Rectal smooth muscle tissue (tissue), 1 donor: ENCODE measurements at regions not wholly inside any gene's neighbourhood (a gene's known extent, or its start where the extent isn't known, plus 50 kb on each side); places are given as distances from the start of the nearest gene placed in this dataset.

Experiments
- H3K27ac ChIP-seq: one replicate; pipeline ENCODE4 v1.7.0; 2013; ENCODE audit warnings: low read depth, low read length, inconsistent platforms
- H3K27me3 ChIP-seq: one replicate; pipeline ENCODE4 v1.7.0; 2013; ENCODE audit warnings: low read length; ENCODE audit not compliant: control insufficient read depth, insufficient read depth
- H3K36me3 ChIP-seq: one replicate; pipeline ENCODE4 v1.7.0; 2013; ENCODE audit warnings: low read length; ENCODE audit not compliant: control insufficient read depth, insufficient read depth
- H3K4me1 ChIP-seq: one replicate; pipeline ENCODE4 v1.7.0; 2013; ENCODE audit warnings: low read length; ENCODE audit not compliant: control insufficient read depth, insufficient read depth
- H3K4me3 ChIP-seq: one replicate; pipeline ENCODE4 v1.7.0; 2013; ENCODE audit warnings: low read length
- H3K9ac ChIP-seq: one replicate; pipeline ENCODE4 v1.7.0; 2013; ENCODE audit warnings: low read length

GRCh38 chr3:187986514-187986934 lies 167.4 kb upstream of the LPP start:
- H3K4me1 ChIP-seq: no peaks in the 10 kb centered on the region
- no peak overlapping the region for H3K9ac ChIP-seq
- H3K4me3 ChIP-seq: no peak overlapping the region
- H3K27me3 ChIP-seq: peaks cover 3% of the 10 kb centered on the region
- H3K27ac ChIP-seq: no peak overlapping the region
- no peaks in the 10 kb centered on the region for H3K36me3 ChIP-seq

- Histone ChIP-seq H3K9ac (no peak overlapping the region), H3K36me3 (no peaks in the 10 kb centered on the region), H3K4me3 (no peak overlapping the region), H3K27ac (no peak overlapping the region), H3K4me1 (no peaks in the 10 kb centered on the region), H3K27me3 (peaks cover 3% of the 10 kb centered on the region)
Observed at GRCh38 chr3:187987187-187987586, 166.8 kb upstream of the LPP start.

GRCh38 chr3:187987924-187988323 lies 166.0 kb upstream of the LPP start:
- no peaks in the 10 kb centered on the region for H3K4me1 ChIP-seq
- no peak overlapping the region for H3K27ac ChIP-seq
- no peaks in the 10 kb centered on the region for H3K36me3 ChIP-seq
- no peak overlapping the region for H3K4me3 ChIP-seq
- H3K27me3 ChIP-seq: peaks cover 3% of the 10 kb centered on the region
- H3K9ac ChIP-seq: no peak overlapping the region

GRCh38 chr3:187989575-187990153 lies 164.3 kb upstream of the LPP start:
- Histone ChIP-seq H3K4me1 (no peaks in the 10 kb centered on the region), H3K4me3 (no peak overlapping the region), H3K27me3 (peaks cover 3% of the 10 kb centered on the region), H3K36me3 (no peaks in the 10 kb centered on the region), H3K27ac (no peak overlapping the region), H3K9ac (no peak overlapping the region)

GRCh38 chr3:187992609-187993008 lies 161.3 kb upstream of the LPP start:
- Histone ChIP-seq H3K36me3 (no peaks in the 10 kb centered on the region), H3K9ac (no peak overlapping the region), H3K27me3 (peaks cover 3% of the 10 kb centered on the region), H3K4me1 (no peaks in the 10 kb centered on the region), H3K27ac (no peak overlapping the region), H3K4me3 (no peak overlapping the region)

GRCh38 chr3:187994221-187995042 lies 159.5 kb upstream of the LPP start:
- H3K9ac ChIP-seq: no peak overlapping the region
- H3K4me1 ChIP-seq: no peaks in the 10 kb centered on the region
- no peak overlapping the region for H3K27ac ChIP-seq
- H3K27me3 ChIP-seq: peaks cover 3% of the 10 kb centered on the region
- no peaks in the 10 kb centered on the region for H3K36me3 ChIP-seq
- no peak overlapping the region for H3K4me3 ChIP-seq

DNA sequence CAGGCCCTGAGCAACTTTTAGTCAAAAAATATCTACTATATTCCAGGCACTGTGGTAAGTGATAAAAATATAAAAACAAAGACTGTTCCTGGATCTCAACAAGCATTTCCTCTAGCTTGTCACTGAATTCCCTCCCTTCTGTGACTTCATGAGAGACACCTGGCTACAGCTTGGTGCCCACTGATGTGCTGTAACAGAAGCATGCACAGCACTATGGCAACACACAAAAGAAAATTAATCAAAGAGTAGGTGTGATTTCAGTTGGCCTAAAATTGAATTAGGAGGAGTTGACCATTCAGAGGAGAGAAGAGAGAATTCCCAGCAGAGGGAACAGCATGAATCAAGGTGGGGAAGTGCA lies 158.9 kb upstream of the LPP start:
- H3K36me3 ChIP-seq: no peaks in the 10 kb centered on the region
- no peaks in the 10 kb centered on the region for H3K4me1 ChIP-seq
- peaks cover 3% of the 10 kb centered on the region for H3K27me3 ChIP-seq
- H3K9ac ChIP-seq: no peak overlapping the region
- no peak overlapping the region for H3K27ac ChIP-seq
- H3K4me3 ChIP-seq: no peak overlapping the region

DNA sequence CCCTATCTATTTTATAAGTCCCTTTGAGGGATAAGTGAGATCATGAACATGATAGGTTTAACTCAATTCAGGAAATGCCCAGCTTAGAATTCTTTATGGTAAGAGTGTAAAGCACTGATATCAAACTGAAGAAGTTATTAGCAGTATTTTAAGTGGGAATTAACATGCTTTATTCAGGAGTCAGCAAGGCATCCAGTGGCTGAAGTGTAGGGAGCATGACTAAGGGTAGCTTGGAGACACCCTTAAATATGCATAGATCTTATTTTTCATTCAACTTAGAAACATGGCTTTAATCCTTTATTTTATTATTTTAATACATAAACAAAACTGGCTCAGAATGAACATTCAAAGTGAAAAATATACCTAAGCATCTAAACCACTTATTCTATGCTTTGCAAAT lies 158.3 kb upstream of the LPP start:
- no peak overlapping the region for H3K4me3 ChIP-seq
- no peaks in the 10 kb centered on the region for H3K36me3 ChIP-seq
- H3K4me1 ChIP-seq: no peaks in the 10 kb centered on the region
- no peak overlapping the region for H3K27ac ChIP-seq
- no peak overlapping the region for H3K9ac ChIP-seq
- peaks cover 3% of the 10 kb centered on the region for H3K27me3 ChIP-seq

DNA sequence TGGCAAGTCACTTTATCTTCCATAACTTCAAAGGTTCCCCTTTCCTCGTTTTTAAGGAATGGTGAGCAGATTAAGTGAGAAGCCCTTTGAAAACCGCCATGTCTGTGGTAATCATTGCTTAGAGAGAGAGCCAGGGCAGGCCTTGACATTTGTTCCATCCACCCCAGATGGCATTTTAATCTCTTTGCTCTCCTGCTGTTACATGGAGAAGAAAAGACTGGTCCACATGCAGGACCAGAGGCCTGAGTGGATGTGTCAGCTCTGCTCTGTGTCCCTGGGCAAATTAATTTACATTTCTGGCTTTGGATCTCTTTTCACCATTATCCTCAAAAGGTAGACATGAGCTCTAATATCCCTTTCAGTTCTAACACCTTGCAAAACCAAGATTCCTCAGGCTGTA lies 157.3 kb upstream of the LPP start:
- no peak overlapping the region for H3K27ac ChIP-seq
- no peak overlapping the region for H3K4me3 ChIP-seq
- H3K9ac ChIP-seq: no peak overlapping the region
- H3K36me3 ChIP-seq: no peaks in the 10 kb centered on the region
- H3K4me1 ChIP-seq: no peaks in the 10 kb centered on the region
- H3K27me3 ChIP-seq: no peaks in the 10 kb centered on the region

GRCh38 chr3:187997490-187997889 lies 156.5 kb upstream of the LPP start:
- H3K9ac ChIP-seq: no peak overlapping the region
- H3K27me3 ChIP-seq: no peaks in the 10 kb centered on the region
- H3K36me3 ChIP-seq: no peaks in the 10 kb centered on the region
- no peak overlapping the region for H3K27ac ChIP-seq
- H3K4me1 ChIP-seq: no peaks in the 10 kb centered on the region
- no peak overlapping the region for H3K4me3 ChIP-seq

DNA sequence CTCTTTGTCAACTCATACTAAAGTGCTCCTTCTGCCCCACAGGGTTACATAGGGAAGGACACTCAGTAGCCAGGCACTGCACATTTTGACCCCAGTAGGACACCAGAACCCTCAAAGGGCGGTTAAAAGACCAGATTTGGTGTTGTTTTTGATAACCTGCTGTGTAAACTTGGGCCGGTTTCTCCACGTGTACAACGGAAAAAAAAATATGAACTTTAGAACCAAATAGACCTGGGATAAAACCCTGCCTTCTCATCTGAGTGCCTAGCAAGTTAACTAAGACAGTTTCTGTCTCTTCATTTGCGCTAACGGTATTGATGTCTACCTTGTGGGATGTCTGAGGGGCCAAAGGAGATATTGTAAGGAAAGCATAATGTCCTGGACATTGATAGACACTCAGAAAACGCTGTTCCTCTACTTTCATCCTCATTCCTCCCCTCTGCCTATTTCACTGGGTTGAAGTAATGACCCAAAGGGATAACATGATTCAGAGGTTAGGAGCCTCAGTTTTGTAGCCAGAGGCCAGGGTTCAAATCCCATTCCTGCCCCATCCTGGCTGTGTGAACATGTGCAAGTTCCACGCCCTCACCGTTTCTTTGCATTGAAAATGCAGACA lies 155.9 kb upstream of the LPP start:
- no peak overlapping the region for H3K4me3 ChIP-seq
- H3K9ac ChIP-seq: no peak overlapping the region
- H3K36me3 ChIP-seq: no peaks in the 10 kb centered on the region
- no peak overlapping the region for H3K27ac ChIP-seq
- no peaks in the 10 kb centered on the region for H3K4me1 ChIP-seq
- H3K27me3 ChIP-seq: no peaks in the 10 kb centered on the region

DNA sequence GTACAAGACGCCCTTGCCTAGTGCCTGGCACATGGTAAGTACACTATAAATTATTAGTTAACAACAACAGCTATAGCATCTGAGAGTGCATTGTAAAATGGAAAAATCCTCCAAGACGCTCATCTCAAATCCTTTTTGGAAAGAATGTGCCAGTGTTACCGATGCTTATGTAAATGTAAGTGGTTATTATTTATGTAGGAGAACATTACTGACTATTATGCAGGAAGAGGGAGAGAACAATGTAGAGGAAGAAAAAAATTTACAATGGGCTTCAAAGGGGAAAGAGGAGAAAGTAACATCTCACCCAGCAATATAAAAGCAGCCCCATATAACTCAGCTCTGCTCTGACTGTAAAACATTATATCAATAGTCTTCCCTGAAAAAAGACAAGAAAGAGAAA lies 155.3 kb upstream of the LPP start:
- Histone ChIP-seq H3K4me3 (no peak overlapping the region), H3K36me3 (no peaks in the 10 kb centered on the region), H3K27ac (no peak overlapping the region), H3K9ac (no peak overlapping the region), H3K27me3 (no peaks in the 10 kb centered on the region), H3K4me1 (no peaks in the 10 kb centered on the region)

DNA sequence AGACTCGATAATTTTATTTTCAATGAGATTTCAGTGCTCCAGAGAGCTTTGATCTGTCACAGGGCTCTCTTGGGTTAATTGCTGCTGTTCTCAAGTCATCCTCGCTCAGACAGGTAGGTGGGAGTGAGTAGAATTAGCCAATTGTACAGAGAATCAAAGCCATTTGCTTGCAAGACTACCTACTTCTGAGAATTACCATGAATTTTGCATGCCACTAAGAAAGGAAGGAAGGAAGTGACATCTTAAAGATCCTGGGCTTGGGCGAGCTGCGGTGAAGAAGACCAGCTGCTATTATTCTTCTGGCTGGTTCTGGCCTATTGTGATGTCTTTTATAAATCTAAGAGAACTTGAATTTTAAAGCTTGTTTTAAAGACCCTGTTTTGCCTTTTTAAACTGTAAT lies 154.1 kb upstream of the LPP start:
- H3K4me3 ChIP-seq: no peak overlapping the region
- no peaks in the 10 kb centered on the region for H3K4me1 ChIP-seq
- H3K27me3 ChIP-seq: no peaks in the 10 kb centered on the region
- H3K36me3 ChIP-seq: no peaks in the 10 kb centered on the region
- H3K27ac ChIP-seq: no peak overlapping the region
- no peak overlapping the region for H3K9ac ChIP-seq
